Stomach (tissue), 8 donors: ENCODE measurements at regions not wholly inside any gene's neighbourhood (a gene's known extent, or its start where the extent isn't known, plus 50 kb on each side); places are given as distances from the start of the nearest gene placed in this dataset.

Experiments
- DNase-seq, 2 donors: peaks; one replicate each; pipeline versions ENCODE4 v3.0.0 to v3.0.0-alpha.2; 2013 to 2019
- H3K27ac ChIP-seq, 5 donors: fragments of 200-600 bp in 4 of 5; sonication (generic) in 4 of 5; one replicate each; pipeline ENCODE4 v1.5.1; 2013 to 2019; ENCODE audit warnings: mild to moderate bottlenecking in 1 of 5, moderate library complexity in 1 of 5
- H3K27me3 ChIP-seq, 3 donors: fragments of 200-600 bp; sonication (generic); one replicate each; pipeline ENCODE4 v1.5.1; 2017 to 2019; ENCODE audit warnings: mixed run types in 1 of 3
- H3K36me3 ChIP-seq, 4 donors: fragments of 200-600 bp; sonication (generic); 1 replicate in 3 of 4; 2 replicates in 1 of 4; pipeline ENCODE4 v1.5.1; 2016 to 2019
- H3K4me1 ChIP-seq, 4 donors: fragments of 200-600 bp; sonication (generic); one replicate each; pipeline ENCODE4 v1.5.1; 2016 to 2019
- H3K4me3 ChIP-seq, 4 donors: fragments of 200-600 bp; sonication (generic) in 3 of 4; one replicate each; pipeline ENCODE4 v1.5.1; 2016 to 2019; ENCODE audit warnings: mild to moderate bottlenecking in 1 of 4
- H3K9me3 ChIP-seq, 4 donors: fragments of 200-600 bp; sonication (generic); one replicate each; pipeline ENCODE4 v1.5.1; 2016 to 2019
- CTCF ChIP-seq, 7 experiments: fragments of 450-650 bp in 4 of 7; fragments of 200-600 bp in 3 of 7; sonication (generic) in 3 of 7; IDR thresholded peaks; one replicate each; pipeline ENCODE4 v1.5.1; 2016 to 2019; ENCODE audit warnings: antibody characterized with exemption in 7 of 7, control low read depth in 2 of 7, mild to moderate bottlenecking in 1 of 7
- EP300 ChIP-seq: sonication (generic); formaldehyde crosslinking; IDR thresholded peaks from one replicate; pipeline ENCODE4 v1.6.1; 2017; ENCODE audit warnings: antibody characterized with exemption
- POLR2A ChIP-seq, 4 donors: fragments of 450-650 bp; IDR thresholded peaks; one replicate each; pipeline ENCODE4 v1.6.1; 2016; ENCODE audit warnings: antibody characterized with exemption in 4 of 4, control low read depth in 2 of 4, mild to moderate bottlenecking in 1 of 4, moderate library complexity in 1 of 4
- POLR2AphosphoS5 ChIP-seq, 3 donors: sonication (generic); formaldehyde crosslinking; IDR thresholded peaks; one replicate each; pipeline ENCODE4 v1.6.1; 2016; ENCODE audit warnings: antibody characterized with exemption in 3 of 3
- WGBS, 5 donors: extraction: QIAGEN DNeasy Blood & Tissue Kit in 3 of 5; methylation state at CpG; one replicate each; pipeline versions ENCODE4 v1.1.5 to v1.1.7; 2013 to 2018; 5-methylcytosine and 5-hydroxymethylcytosine counted together
- intact Hi-C: fragments of 100-400 bp; cut with DNase I; formaldehyde crosslinking; loops from one replicate; pipeline ENCODE4 v1.15.1; 2023; ENCODE audit warnings: low total_unique reads
- donor health status: healthy with polysubstance abuse.
- donor health status: Bipolar disorder and iron deficiency.
- donor health status: healthy.

DNA sequence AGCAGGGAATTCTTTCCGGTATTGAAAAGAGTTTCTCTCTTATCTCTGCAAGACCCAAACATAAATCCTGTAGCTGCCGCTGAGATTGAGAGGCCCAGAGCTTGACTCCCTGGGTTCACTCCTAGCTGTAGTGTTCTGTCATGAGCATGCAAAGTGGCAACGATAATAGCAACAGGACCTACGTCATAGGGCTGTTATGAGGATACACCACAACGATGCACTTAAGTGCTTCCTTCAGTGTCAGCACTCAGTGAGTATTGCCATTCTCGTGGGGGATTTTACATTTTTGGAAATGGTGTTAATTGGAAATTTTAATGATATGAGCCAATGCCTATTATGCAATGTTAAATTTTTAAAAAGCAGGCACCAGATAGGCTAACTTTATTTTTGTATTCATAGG lies 199.8 kb downstream of the CYLD start:
- TF ChIP-seq CTCF (IDR thresholded peaks at IDR 0.05) (no peak), POLR2AphosphoS5 (IDR thresholded peaks at IDR 0.05) (no peak), EP300 (no peak), POLR2A (IDR thresholded peaks at IDR 0.05) (no peak)
- intact Hi-C loops = no loop called here
- Histone ChIP-seq H3K4me1 (no peaks in the 10 kb centered on the region), H3K27ac (no peak overlapping the region), H3K9me3 (no peaks in the 10 kb centered on the region), H3K4me3 (no peak overlapping the region), H3K27me3 (peaks cover 0 to 5% (median 0%) of the 10 kb centered on the region in 3 donors), H3K36me3 (no peaks in the 10 kb centered on the region)
- 73 to 83% (median 80%) methylated on average over 6 of the region's 6 CpGs for WGBS, 5 donors
- DNase-seq = no peak

DNA sequence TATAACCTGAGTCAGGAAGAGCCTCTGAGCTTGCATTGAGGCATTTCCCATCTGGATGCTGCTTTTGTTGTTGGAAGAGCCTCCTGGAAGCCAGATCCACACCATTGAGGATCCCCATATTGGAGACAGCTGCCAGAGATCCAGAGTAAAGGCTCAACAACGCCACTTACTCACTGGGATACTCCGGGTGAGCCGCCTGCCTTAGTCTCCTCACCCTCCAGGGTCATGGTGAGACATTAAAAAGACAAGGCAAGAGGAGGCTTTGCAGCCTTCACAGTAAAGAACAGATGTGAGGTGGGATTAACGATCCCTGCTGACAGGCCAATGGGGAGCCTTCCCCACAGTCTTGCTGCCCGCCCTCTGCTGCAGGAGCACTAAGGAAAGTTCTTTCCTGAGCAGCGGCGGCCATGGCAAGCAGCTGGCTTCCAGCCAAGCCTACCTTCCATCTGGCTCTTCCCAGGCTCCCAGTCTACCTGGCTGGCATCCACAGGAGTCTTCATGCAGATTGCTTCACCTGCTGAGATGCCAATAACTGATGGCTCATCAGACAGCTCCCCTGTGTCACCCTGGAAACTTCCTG lies 198.5 kb downstream of the CYLD start:
- H3K4me3 ChIP-seq = no peak overlapping the region
- no peaks in the 10 kb centered on the region for H3K9me3 ChIP-seq
- no peak overlapping the region for H3K27ac ChIP-seq
- H3K36me3 ChIP-seq = no peaks in the 10 kb centered on the region
- peak in 1 of 2 donors; percentile 23 for DNase-seq
- 52 to 74% (median 58%) methylated on average over 7 of the region's 7 CpGs for WGBS, 5 donors
- H3K4me1 ChIP-seq = no peaks in the 10 kb centered on the region
- no peak for TF ChIP-seq EP300
- no peak for TF ChIP-seq POLR2AphosphoS5 (IDR thresholded peaks at IDR 0.05)
- no peak for TF ChIP-seq POLR2A (IDR thresholded peaks at IDR 0.05)
- TF ChIP-seq CTCF (IDR thresholded peaks at IDR 0.05) = no peak
- peaks cover 0 to 5% (median 0%) of the 10 kb centered on the region in 3 donors for H3K27me3 ChIP-seq
- intact Hi-C loops = no loop called here

- no peaks in the 10 kb centered on the region for H3K36me3 ChIP-seq
- H3K4me1 ChIP-seq = no peaks in the 10 kb centered on the region
- no peak overlapping the region for H3K27ac ChIP-seq
- WGBS, 5 donors = 43 to 58% (median 56%) methylated on average over 2 of the region's 2 CpGs
- intact Hi-C loops = no loop called here
- TF ChIP-seq EP300 (no peak), CTCF (IDR thresholded peaks at IDR 0.05) (no peak), POLR2AphosphoS5 (IDR thresholded peaks at IDR 0.05) (no peak), POLR2A (IDR thresholded peaks at IDR 0.05) (no peak)
- no peak overlapping the region for H3K4me3 ChIP-seq
- peaks cover 0 to 5% (median 0%) of the 10 kb centered on the region in 3 donors for H3K27me3 ChIP-seq
- DNase-seq = no peak
- H3K9me3 ChIP-seq = no peaks in the 10 kb centered on the region
Observed at GRCh38 chr16:50939356-50939755, 197.5 kb downstream of the CYLD start.

- WGBS, 5 donors = 47 to 67% (median 53%) methylated on average over 11 of the region's 11 CpGs
- no peak overlapping the region for H3K4me3 ChIP-seq
- H3K27me3 ChIP-seq = peaks cover 0 to 7% (median 0%) of the 10 kb centered on the region in 3 donors
- no peaks in the 10 kb centered on the region for H3K36me3 ChIP-seq
- intact Hi-C loops = no loop called here
- H3K4me1 ChIP-seq = no peaks in the 10 kb centered on the region
- H3K9me3 ChIP-seq = no peaks in the 10 kb centered on the region
- DNase-seq = peak in 1 of 2 donors; percentile 27
- no peak overlapping the region for H3K27ac ChIP-seq
- no peak for TF ChIP-seq POLR2AphosphoS5 (IDR thresholded peaks at IDR 0.05)
- no peak for TF ChIP-seq CTCF (IDR thresholded peaks at IDR 0.05)
- TF ChIP-seq EP300 = no peak
- no peak for TF ChIP-seq POLR2A (IDR thresholded peaks at IDR 0.05)
Observed at GRCh38 chr16:50938932-50939331, 197.0 kb downstream of the CYLD start.
